Transverse colon (tissue), 4 donors: ENCODE measurements at regions not wholly inside any gene's neighbourhood (a gene's known extent, or its start where the extent isn't known, plus 50 kb on each side); places are given as distances from the start of the nearest gene placed in this dataset.

Experiments
- CTCF ChIP-seq, 5 experiments: fragments of 200-600 bp in 3 of 5; fragments of 450-650 bp in 2 of 5; sonication (generic) in 3 of 5; IDR thresholded peaks; 1 replicate in 2 of 5; 2 replicates in 3 of 5; pipeline ENCODE4 v1.5.1; 2016 to 2017; ENCODE audit warnings: antibody characterized with exemption in 5 of 5, inconsistent platforms in 3 of 5, mild to moderate bottlenecking in 2 of 5, moderate library complexity in 1 of 5
- POLR2A ChIP-seq: fragments of 450-650 bp; IDR thresholded peaks from one replicate; pipeline ENCODE4 v1.6.1; 2016; ENCODE audit warnings: antibody characterized with exemption, mild to moderate bottlenecking, moderate library complexity
- POLR2AphosphoS5 ChIP-seq, 3 donors: sonication (generic); formaldehyde crosslinking; IDR thresholded peaks; one replicate each; pipeline ENCODE4 v1.6.1; 2016; ENCODE audit warnings: antibody characterized with exemption in 3 of 3

- TF ChIP-seq CTCF (IDR thresholded peaks at IDR 0.05) (no peak), POLR2A (no peak), POLR2AphosphoS5 (IDR thresholded peaks at IDR 0.05) (no peak)
These were observed 113.9 kb downstream of the PHLDA1 start for GRCh38 chr12:75917715-75918114.
